ENCODE measurements at regions not wholly inside any gene's neighbourhood (a gene's known extent, or its start where the extent isn't known, plus 50 kb on each side); places are given as distances from the start of the nearest gene placed in this dataset.

DNA sequence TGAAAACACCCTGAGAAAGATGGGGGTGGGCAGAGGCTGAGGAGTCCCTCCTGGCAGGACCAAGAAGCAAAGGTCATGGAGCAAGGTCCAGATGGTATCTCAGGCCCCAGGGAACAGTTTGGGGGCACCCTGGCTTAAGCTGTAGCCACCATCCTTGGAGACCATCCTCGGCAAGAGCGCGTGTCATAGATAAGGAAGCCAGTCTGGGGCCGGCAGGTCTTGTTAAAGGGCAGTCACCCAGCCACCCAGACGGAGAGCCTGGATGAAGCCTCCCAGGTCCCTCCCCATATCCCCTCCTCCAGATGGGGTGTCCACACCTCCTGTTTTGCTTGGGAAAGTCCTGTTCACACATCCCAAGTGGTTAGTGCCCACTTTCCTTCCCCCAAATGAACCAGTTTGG, 191.1 kb downstream of the KLF13 start:
- TF ChIP-seq POLR2AphosphoS5 (IDR thresholded peaks at IDR 0.05): no peak
- TF ChIP-seq CTCF (IDR thresholded peaks at IDR 0.05): no peak

Data from prostate gland (tissue), 2 donors.